GM18517 (cell line): ENCODE measurements at regions not wholly inside any gene's neighbourhood (a gene's known extent, or its start where the extent isn't known, plus 50 kb on each side); places are given as distances from the start of the nearest gene placed in this dataset.
"Not testable (repeated sequence)": the region's sequence is repeated elsewhere in the genome, so short reads cannot be mapped to it uniquely, and the experiment has no call there.

ENCODE experiments used
- ATAC-seq: cut with Tn5 transposase; IDR thresholded peaks from one replicate; pipeline ENCODE4 v1.9.1; 2021; ENCODE audit warnings: mild to moderate bottlenecking, moderate library complexity; ENCODE audit not compliant: unreplicated experiment

GRCh38 chr13:91056746-91057145 is 290.7 kb upstream of the MIR17HG start:
- ATAC-seq: peak; percentile 90

DNA sequence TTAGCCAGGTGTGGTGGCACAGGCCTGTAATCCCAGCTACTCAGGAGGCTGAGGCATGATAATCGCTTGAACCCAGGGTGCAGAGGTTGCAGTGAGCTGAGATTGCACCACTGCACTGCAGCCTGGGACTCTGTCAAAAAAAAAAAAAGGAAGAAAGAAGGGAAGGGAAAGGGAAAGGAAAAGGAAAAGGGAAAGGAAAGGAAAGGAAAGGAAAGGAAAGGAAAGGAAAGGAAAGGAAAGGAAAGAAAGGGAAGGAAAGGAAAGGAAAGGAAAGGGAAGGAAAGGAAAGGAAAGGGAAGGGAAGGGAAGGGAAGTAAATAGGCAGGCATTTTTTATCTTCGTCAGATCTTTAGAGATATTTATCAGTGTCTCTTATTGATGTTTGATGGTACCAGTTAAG is 290.0 kb upstream of the MIR17HG start:
- not testable (repeated sequence) for ATAC-seq

DNA sequence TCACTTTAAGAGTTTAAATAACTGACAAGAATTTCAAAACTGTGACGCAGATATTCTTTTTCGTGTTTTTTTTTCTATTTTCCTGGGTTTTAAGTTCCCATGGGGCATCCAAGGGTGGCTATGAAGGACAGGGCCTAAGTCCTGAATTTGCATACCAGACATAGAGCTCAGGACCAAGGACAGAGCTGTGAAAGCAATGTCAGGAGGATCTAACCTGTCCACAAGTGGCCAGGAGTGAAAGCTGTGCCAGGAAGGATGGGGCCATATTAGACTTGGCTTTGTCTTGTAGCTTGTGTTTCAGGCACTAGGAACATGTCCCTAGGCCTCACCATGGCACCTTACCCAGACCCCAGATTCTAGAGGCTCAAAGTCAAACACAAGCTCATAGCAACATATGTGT is 289.4 kb upstream of the MIR17HG start:
- no peak for ATAC-seq

GRCh38 chr13:91058919-91059318 is 288.6 kb upstream of the MIR17HG start:
- ATAC-seq: no peak

DNA sequence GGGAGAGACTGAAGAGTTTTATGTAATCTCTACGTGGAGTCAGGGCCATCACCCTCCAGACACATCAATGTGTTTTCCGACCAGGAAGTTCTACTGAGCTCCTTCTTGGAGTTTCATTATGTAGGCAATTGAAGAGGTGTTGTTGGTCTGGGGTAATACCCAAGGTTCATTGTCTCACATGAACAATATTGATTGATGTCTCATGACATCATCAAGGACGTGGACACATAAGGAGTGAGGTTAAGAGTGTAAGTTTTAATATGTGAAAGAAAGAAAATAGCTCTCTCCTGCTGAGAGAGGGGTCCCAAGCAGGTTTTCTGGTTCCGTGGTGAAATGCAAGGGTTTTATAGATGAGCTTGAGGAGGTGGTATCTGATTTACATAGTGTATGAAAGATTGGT is 280.7 kb upstream of the MIR17HG start:
- ATAC-seq: no peak

GRCh38 chr13:91072486-91072885 is 275.0 kb upstream of the MIR17HG start:
- ATAC-seq: no peak

GRCh38 chr13:91074091-91074490 is 273.4 kb upstream of the MIR17HG start:
- no peak for ATAC-seq

DNA sequence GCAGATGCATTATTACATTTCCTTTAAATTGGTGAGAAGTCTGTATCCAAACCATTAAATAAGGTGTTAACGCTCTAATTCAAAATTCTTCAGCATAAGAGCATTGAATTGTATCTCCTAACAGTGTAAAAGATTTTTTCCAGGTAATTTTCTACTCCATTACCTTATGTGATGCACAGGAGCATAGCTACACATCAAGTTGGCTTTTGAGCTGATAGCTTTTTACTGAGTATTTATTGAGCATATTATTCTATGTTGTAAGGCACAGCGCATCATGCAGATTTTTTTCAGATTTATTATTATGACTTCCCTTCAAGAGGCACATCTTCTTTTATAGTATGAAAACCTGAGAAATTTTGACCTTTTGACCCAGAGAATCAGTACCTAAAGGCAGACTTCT is 270.7 kb upstream of the MIR17HG start:
- ATAC-seq: no peak

DNA sequence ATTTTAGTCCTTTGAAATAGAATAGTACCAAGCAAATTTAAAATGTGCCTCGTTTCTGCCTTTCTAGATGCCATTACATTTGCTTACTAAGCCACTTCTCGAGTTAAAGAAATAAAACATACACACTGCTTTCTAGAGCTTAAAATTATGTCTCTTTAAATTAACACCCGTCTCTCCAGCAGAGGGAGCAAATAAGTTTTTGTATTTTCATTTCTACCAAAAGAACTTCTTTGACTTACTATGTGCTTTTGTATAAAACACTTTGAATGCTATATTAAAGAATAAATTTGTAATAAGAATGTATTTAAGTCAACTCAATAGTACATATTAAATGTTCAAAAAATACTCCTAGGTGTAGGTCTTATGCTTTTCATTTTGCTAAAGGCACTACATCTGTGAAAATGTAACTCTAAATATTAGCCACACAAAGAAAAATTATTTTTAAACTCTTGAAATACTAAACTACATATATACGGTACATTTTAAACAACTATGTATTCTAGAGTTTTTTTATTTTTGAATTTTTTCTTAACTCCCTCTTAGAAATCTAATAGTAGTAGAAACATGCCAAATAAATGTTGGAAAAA is 269.3 kb upstream of the MIR17HG start:
- no peak for ATAC-seq

GRCh38 chr13:91079176-91079575 is 268.3 kb upstream of the MIR17HG start:
- ATAC-seq: no peak

DNA sequence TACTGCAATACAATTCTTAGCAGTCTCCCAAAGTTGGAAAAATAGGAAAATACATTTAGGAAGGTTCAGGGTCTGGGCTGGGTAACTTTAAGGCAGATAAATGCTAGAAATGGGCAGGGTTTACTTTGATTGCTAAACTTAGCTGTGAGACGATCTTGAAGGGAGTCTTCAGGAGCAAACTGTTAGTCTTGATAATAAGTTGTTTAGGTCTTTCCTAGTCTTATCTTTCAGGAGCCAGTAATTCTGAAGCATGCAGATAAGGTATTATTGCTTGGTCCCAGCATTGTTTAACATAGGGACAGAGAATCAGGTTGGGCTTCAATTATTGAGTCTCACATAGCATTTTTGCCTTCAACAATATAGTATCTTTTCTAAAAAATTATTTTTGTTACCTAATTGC is 262.4 kb upstream of the MIR17HG start:
- ATAC-seq: no peak

- ATAC-seq: no peak
These were observed 260.4 kb upstream of the MIR17HG start for GRCh38 chr13:91086936-91087716.

DNA sequence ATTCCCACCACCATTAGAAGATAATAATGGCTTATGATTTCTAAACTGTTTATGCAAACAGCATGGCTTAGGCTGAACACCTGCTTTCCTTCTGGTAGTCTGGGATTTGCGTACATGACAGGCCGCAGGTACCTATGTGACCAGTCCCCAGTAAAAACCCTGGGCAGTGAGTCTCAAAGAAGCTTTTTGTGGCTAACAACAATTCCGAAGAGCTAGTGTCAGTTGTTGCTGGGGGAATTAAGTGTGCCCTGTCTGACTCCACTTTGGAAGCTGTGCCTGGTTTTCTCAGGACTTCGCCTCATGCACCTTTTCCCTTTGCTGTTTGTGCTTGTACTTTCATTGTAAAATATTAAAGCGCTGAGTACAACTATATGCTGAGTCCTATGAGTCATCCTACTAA is 250.2 kb upstream of the MIR17HG start:
- no peak for ATAC-seq

DNA sequence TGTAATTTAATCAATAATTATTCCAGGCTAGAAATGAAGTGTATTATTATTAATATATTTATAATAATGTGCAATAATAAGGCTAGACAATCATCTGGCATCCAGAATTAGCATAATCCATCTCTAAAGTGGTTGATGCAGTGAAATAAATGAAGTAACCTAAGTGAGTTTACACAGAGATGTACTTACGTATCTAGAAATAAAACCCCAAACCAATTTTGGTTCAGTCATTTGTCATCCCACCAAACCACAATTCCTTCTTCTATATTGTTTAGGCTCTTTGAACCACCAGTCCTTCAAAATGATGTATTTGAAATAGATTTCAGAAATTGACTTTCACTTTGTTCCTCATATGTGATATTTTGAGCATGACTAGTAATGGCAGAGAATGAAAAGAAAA is 247.6 kb upstream of the MIR17HG start:
- no peak for ATAC-seq

- ATAC-seq: no peak
These were observed 246.5 kb upstream of the MIR17HG start for GRCh38 chr13:91100944-91101343.

DNA sequence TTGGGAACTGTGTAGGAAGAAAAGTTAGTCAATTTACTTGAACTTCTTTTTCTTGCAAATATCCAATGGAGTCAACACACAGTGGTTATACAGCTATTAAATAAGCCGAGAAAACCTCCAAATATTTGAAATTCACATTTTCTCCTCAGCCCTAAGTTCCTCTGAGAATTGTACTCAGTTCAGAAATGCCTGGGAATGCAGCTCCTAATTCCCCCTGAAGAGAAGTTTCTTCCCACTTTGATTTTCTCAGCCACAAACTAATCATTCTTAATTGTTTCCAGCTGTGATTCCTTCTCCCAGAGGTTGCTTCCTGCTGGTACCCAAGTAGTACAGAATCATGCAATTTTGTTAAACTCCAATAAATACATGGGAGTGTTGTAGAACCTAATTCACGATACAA is 246.1 kb upstream of the MIR17HG start:
- no peak for ATAC-seq

DNA sequence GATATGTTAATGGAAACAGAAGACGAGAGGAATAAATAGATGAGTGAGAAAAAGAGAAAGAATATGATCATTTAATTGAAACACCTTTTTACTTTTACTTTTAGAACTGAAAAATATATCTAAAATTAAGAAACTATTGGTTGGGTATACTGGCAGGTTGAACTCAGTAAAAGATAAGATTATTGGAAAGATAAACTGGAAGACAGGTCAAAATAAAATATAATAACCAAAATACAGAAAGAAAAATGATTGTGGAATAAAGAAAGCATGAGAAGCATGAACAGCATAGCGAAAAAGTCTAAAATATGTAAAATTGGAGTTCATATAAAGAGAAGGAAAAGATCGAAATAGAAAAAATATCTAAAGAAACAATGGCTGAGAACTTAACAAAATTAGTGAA is 242.2 kb upstream of the MIR17HG start:
- ATAC-seq: no peak

- ATAC-seq: no peak
These were observed 240.9 kb upstream of the MIR17HG start for GRCh38 chr13:91106565-91106964.

DNA sequence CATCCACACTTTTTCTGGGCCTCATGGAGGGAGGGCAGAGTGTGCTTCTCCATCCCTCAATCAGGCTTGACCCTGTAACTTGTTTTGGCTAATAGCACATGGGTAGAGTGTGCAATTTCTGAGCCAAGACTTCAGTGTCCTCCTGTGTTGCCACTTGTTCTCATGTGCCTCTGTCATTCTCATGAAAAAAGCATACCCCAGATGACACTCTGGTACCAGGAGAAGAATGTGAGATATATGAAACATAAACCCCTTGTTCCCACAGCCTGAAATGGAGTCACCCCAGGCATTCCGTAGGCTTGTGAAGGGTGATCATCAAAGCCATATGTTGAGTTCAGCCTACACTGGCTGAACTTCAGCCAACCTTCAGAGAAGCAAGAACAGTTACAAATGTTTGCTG is 239.2 kb upstream of the MIR17HG start:
- no peak for ATAC-seq

DNA sequence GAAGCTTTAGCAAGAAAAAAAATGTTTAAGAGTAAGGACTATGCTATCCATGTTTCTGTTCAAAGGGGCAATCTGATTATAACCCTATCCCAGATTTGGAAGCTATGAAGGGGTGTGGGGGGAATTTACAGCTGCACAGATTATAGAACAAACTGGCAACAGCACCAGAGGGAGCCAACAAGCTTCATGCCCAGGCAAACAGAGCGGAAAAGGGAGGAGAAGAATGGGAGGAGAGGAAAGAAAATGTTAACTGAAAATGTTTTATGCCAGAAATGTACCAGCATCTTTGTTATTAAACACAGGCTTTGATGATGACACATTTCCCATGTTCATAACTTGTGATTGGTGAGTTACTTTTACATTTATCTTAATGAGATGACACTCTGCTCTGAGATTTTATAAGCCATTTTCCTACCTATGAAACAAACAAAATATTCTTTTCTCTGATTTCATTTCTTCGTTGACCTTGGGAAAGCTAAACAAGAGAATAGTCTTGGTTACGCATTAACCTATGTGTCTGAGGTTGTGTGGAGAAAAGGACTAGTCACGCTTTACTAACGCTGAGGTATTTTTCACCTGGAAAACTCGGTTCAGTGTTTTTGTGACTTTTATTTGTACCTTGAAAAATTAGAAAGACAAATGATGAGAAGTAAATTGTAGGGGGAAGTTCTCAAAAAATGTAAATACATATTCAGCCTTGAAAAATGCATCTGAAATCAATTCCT is 235.8 kb upstream of the MIR17HG start:
- ATAC-seq: no peak

- ATAC-seq: no peak
These were observed 235.1 kb upstream of the MIR17HG start for GRCh38 chr13:91112201-91112923.

GRCh38 chr13:91112924-91113277 is 234.6 kb upstream of the MIR17HG start:
- no peak for ATAC-seq
